GM21360 (cell line): ENCODE measurements at regions not wholly inside any gene's neighbourhood (a gene's known extent, or its start where the extent isn't known, plus 50 kb on each side); places are given as distances from the start of the nearest gene placed in this dataset.
"Not testable (repeated sequence)": the region's sequence is repeated elsewhere in the genome, so short reads cannot be mapped to it uniquely, and the experiment has no call there.

ENCODE experiments used
- ATAC-seq: cut with Tn5 transposase; IDR thresholded peaks from one replicate; pipeline ENCODE4 v1.9.1; 2021; ENCODE audit warnings: mild to moderate bottlenecking, moderate library complexity; ENCODE audit not compliant: unreplicated experiment

- ATAC-seq = no peak
Observed at GRCh38 chr1:98299313-98299712, 362.2 kb upstream of the SNX7 start.

GRCh38 chr1:98298319-98298718 is 363.2 kb upstream of the SNX7 start:
- no peak for ATAC-seq

GRCh38 chr1:98296681-98297080 is 364.8 kb upstream of the SNX7 start:
- ATAC-seq = no peak

- no peak for ATAC-seq
Observed at GRCh38 chr1:98294127-98294526, 367.4 kb upstream of the SNX7 start.

DNA sequence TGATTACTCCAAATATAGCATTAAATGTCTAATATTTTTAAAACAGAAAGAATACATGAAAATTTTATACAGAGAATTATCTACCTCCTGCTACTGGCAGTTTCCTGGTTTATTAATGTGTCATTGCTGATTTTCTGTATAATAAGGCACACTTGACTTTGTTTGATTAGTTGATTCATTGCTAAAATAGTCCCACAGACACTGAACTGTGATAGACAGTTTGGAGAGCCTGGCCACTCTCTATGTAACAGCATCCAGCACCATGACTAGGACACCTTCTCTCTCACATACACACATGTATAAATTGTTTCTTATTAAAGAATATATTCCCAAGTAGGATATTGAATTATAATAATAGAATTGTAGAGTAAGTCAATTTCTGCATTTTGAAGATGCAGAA is 368.5 kb upstream of the SNX7 start:
- no peak for ATAC-seq

DNA sequence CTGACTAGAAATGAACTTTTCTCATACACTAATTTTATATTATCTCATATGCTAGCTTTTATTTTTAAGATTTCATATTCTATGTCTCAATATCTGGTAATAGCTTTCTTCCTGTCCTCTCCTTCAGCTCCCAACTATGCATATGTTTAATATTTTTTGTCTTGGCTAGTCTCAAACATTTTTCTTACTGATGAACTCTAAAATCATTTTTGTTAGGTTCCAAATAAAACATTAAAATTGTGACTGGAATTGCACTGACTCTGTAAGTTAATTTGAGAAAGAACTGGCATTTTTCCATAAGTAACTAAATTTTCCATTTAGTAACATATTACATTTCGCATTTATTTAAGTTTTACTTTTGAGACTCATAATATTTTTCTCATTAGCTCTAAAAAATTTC is 368.5 kb upstream of the DPYD start:
- no peak for ATAC-seq

DNA sequence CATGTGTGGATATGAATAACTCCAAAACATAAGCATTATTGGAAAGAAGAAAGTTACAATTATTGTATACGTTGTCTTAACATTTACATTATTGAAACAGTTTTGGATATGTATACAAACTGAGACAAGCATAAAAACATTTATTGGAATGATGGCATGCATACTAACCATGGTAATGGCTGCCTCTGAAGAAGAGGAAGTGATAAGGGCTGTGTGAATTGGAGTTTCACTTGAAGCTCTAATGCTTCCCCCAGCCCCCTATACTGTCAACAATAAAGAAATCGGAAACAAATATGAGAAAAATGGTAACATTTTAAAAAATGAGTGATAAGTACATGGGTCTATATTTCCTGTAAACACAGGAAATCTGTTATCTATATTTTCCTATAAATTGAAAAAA is 367.7 kb upstream of the DPYD start:
- ATAC-seq = no peak

DNA sequence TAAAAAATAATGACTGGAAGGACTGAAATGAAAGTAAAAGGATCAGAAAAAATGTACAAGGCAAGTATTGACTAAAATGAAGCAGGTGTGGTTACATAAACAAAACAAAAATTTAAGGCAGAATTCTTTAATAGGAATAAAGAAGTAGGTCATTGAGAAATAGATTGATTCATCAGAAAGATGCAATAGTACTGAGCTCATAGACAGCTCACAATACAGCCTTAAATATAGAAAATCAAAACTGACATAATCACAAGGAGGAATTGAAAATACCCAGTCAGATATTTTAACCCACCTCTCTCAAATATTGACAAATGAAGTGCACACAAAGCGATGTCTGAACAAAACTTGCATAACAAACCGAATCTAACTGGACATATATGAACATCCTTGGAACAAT is 366.8 kb upstream of the DPYD start:
- no peak for ATAC-seq

DNA sequence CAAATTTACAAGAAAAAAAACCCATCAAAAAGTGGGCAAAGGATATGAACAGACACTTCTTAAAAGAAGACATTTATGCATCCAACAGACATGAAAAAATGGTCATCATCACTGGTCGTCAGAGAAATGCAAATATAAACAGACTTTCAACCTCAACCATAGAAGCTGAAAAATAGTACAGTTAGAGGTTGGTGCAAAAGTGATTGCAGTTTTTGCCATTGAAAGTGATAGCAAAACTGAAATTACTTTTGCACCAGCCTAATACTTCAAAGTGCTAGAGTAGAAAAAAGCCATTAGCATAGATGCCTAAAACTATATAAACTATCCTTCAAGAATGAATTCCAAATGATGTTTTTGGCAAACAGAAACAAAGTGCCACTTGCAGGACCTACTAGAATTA is 365.8 kb upstream of the DPYD start:
- no peak for ATAC-seq

GRCh38 chr1:98285286-98285685 is 364.5 kb upstream of the DPYD start:
- ATAC-seq = not testable (repeated sequence)

DNA sequence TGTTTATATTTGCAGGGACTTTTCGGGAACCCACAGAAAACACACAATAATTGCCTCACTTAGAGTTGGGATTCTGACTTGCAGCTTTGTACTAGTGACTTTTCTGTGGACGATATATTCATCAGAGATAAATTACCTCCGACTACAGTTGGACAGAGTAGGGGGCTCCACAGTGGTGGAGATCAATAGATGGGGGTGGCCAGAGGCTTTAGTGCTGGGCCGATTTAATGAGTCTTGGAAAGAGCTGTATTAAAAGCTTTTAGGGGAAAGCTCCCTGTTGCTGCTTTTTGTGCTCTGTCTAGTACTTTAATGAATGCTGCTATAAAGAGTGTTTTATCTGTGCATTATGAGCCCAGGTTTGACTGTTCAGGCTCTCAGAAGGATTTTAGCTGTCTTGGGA is 359.2 kb upstream of the DPYD start:
- no peak for ATAC-seq

- ATAC-seq = no peak
Observed at GRCh38 chr1:98278055-98278454, 357.2 kb upstream of the DPYD start.

- ATAC-seq = no peak
Observed at GRCh38 chr1:98277118-98277517, 356.3 kb upstream of the DPYD start.

- no peak for ATAC-seq
Observed at GRCh38 chr1:98276514-98276913, 355.7 kb upstream of the DPYD start.

DNA sequence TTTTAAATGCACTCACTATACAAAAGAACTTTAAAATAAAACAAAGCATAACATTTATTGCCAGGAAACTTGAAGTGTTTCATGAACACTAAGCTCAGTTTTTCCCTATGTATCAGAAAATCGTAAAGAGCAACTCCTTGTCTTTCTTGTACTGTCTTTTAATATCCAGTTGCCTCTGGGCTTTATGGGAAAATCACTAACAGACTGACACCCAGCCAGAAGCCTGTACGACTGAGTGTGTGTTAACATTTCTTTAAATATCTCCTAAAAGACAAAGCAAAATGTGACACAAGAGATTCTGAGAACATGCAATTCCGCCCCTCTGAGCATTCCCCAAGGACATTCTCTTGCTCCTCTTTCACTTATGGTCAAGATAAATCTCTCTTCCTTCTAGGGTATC is 347.5 kb upstream of the DPYD start:
- no peak for ATAC-seq

DNA sequence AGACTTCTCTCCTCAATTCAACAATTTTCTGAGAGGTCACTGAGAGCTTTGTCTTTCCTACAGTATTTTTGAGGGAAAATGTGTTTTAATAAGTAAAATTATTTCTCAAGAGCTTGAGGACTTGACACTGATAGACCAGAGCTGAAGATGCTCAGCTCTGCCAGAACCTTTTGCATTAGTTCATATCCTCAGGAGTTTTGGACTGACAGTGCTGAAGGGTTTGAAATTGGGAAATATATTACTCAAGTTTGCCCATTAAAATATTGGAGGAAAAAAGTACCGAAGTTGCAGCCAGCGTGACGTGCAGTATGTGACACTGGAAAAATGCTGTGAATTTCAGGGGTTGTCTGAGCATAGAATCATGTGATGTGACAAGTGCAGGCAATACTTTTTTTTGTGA is 346.6 kb upstream of the DPYD start:
- no peak for ATAC-seq

GRCh38 chr1:98264727-98265126 is 343.9 kb upstream of the DPYD start:
- ATAC-seq = no peak

GRCh38 chr1:98260839-98261238 is 340.0 kb upstream of the DPYD start:
- no peak for ATAC-seq

GRCh38 chr1:98260412-98260811 is 339.6 kb upstream of the DPYD start:
- no peak for ATAC-seq

- ATAC-seq = peak; percentile 60
Observed at GRCh38 chr1:98256700-98257099, 335.9 kb upstream of the DPYD start.

DNA sequence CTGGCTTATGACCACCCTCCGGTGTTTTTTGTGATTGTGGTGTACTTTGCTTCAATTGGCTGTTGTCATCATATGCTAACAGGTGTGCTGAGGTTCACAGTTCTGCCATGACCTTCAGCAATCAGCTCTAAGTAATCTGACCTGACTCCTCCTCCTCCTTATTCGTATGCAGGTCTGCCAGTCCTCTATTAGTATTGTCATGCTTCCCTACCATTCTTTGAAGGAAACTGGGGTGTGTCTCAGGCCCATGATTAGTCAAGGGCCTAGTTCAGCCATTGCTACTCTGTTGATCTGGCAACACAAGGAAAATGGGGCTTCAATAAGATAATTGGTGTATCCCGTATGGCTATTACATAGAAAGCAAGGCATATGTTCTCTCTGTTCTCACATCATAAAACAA is 332.3 kb upstream of the DPYD start:
- no peak for ATAC-seq

GRCh38 chr1:98251497-98251896 is 330.7 kb upstream of the DPYD start:
- ATAC-seq = no peak

DNA sequence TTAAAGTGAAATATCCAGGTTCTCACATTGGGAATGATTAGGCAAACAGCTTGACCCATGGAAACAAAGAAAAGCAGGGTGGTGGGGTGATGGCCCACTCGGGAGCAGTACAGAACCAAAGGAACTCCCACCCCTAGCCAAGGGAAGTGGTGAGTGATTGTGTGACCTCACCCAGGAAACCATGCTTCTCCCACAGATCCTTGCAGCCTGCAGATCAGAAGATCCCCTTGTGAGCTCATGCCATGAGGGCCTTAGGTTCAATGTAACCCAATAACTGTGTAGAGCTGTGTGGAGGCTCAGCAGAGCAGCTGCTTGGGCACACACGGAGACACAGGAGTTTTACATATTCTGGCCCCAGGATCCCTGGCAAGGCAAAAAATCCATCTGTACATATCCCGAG is 311.8 kb upstream of the DPYD start:
- ATAC-seq = no peak

GRCh38 chr1:98222706-98223105 is 301.9 kb upstream of the DPYD start:
- ATAC-seq = no peak
